Erythroblast (primary cell): ENCODE measurements at regions not wholly inside any gene's neighbourhood (a gene's known extent, or its start where the extent isn't known, plus 50 kb on each side); places are given as distances from the start of the nearest gene placed in this dataset.

ENCODE experiments used
- GATA1 ChIP-seq: IDR thresholded peaks from 2 replicates; pipeline ENCODE4 v1.6.1; 2011; ENCODE audit warnings: low read depth, mild to moderate bottlenecking, control low read depth, low read length, moderate library complexity
- POLR2A ChIP-seq: IDR thresholded peaks from 2 replicates; pipeline ENCODE4 v1.6.1; 2011; ENCODE audit warnings: mild to moderate bottlenecking, low read length

GRCh38 chr10:33817605-33818004 lies 483.1 kb upstream of the NRP1 start:
- TF ChIP-seq POLR2A = no peak
- TF ChIP-seq GATA1 = no peak
